Tibial nerve (tissue), 4 donors: ENCODE measurements at regions not wholly inside any gene's neighbourhood (a gene's known extent, or its start where the extent isn't known, plus 50 kb on each side); places are given as distances from the start of the nearest gene placed in this dataset.

Experiments used
- DNase-seq, 2 donors: peaks; one replicate each; pipeline ENCODE4 v3.0.0-alpha.2; 2019; ENCODE audit warnings: low spot score in 2 of 2
- H3K27ac ChIP-seq, 4 donors: fragments of 200-600 bp; sonication (generic) in 3 of 4; one replicate each; pipeline ENCODE4 v1.5.1; 2017 to 2019; ENCODE audit warnings: mild to moderate bottlenecking in 1 of 4
- H3K27me3 ChIP-seq, 2 donors: fragments of 200-600 bp; sonication (generic) in 1 of 2; one replicate each; pipeline versions ENCODE4 v1.5.1 to v1.6.0; 2017 to 2019
- H3K36me3 ChIP-seq, 3 donors: fragments of 200-600 bp; sonication (generic); one replicate each; pipeline ENCODE4 v1.5.1; 2018 to 2019
- H3K4me1 ChIP-seq, 4 donors: fragments of 200-600 bp; sonication (generic) in 3 of 4; one replicate each; pipeline ENCODE4 v1.5.1; 2017 to 2019
- H3K4me3 ChIP-seq, 4 donors: fragments of 200-600 bp; sonication (generic) in 3 of 4; one replicate each; pipeline ENCODE4 v1.5.1; 2017 to 2019; ENCODE audit warnings: mild to moderate bottlenecking in 1 of 4, moderate library complexity in 1 of 4
- H3K9me3 ChIP-seq, 4 donors: fragments of 200-600 bp; sonication (generic) in 3 of 4; one replicate each; pipeline ENCODE4 v1.5.1; 2017 to 2019
- EP300 ChIP-seq, 2 donors: sonication (generic); formaldehyde crosslinking; IDR thresholded peaks; one replicate each; pipeline ENCODE4 v1.6.1; 2017; ENCODE audit warnings: antibody characterized with exemption in 2 of 2, mild to moderate bottlenecking in 1 of 2
- POLR2A ChIP-seq, 2 donors: fragments of 450-650 bp; IDR thresholded peaks; one replicate each; pipeline ENCODE4 v1.6.1; 2017; ENCODE audit warnings: antibody characterized with exemption in 2 of 2, mild to moderate bottlenecking in 2 of 2, moderate library complexity in 2 of 2
- WGBS, 2 donors: methylation state at CpG; one replicate each; pipeline ENCODE4 v1.1.5; 2018; 5-methylcytosine and 5-hydroxymethylcytosine counted together
- TF ChIP-seq, protein P1 (sequence below), 5 experiments: fragments of 200-600 bp in 3 of 5; fragments of 450-650 bp in 2 of 5; sonication (generic) in 3 of 5; IDR thresholded peaks; one replicate each; pipeline ENCODE4 v1.5.1; 2016 to 2019; ENCODE audit warnings: antibody characterized with exemption in 5 of 5, mild to moderate bottlenecking in 3 of 5, moderate library complexity in 2 of 5

DNA sequence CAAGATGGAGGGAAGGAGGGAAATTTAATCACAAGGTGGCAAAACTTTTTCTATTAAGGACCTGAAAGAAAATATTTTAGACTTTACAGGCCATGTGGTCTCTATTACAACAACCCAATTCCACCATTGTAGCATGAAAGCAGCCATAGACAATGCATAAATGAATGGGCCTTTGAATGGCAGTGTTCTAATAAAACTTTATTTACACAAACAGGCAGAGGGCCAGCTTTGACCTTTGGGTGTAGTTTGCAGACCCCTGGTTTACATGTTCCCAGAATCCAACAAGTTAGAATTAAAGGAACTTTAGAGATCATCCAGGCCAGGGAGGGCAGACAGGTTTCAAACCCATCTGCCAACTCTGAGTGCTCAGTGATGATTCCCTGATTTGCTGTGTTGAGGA lies 95.2 kb downstream of the BANF2 start:
- Histone ChIP-seq H3K36me3 (no peaks in the 10 kb centered on the region), H3K27ac (peak overlapping the region in 2 of 4 donors; percentile 66 to 72), H3K9me3 (no peaks in the 10 kb centered on the region), H3K4me1 (peaks cover 0 to 24% (median 4%) of the 10 kb centered on the region in 4 donors), H3K4me3 (no peak overlapping the region), H3K27me3 (no peaks in the 10 kb centered on the region)
- DNase-seq, result no peak
- TF ChIP-seq EP300 (IDR thresholded peaks at IDR 0.05) (no peak), POLR2A (IDR thresholded peaks at IDR 0.05) (no peak)
- TF ChIP-seq, protein P1, sequence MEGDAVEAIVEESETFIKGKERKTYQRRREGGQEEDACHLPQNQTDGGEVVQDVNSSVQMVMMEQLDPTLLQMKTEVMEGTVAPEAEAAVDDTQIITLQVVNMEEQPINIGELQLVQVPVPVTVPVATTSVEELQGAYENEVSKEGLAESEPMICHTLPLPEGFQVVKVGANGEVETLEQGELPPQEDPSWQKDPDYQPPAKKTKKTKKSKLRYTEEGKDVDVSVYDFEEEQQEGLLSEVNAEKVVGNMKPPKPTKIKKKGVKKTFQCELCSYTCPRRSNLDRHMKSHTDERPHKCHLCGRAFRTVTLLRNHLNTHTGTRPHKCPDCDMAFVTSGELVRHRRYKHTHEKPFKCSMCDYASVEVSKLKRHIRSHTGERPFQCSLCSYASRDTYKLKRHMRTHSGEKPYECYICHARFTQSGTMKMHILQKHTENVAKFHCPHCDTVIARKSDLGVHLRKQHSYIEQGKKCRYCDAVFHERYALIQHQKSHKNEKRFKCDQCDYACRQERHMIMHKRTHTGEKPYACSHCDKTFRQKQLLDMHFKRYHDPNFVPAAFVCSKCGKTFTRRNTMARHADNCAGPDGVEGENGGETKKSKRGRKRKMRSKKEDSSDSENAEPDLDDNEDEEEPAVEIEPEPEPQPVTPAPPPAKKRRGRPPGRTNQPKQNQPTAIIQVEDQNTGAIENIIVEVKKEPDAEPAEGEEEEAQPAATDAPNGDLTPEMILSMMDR (IDR thresholded peaks at IDR 0.05), result no peak

DNA sequence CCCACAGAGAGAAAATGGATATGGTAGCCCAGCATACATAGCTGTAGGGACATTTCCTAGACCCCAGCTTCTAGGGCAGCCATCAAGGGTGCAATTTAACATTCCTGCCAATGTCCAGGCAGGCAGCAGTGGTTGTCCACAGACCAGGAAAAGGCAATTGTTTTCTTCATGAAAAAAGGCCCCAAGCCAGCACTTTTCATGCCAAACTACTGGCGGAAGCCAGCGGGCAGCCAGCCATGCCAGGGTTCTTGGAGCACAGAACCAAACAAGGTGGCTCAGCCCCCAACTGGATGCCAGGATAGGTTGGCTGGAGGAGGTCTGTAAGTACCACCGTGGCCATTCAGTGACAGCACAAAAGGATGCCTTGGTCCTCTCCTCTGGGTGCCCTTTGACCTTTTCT lies 94.6 kb downstream of the BANF2 start:
- TF ChIP-seq, protein P1 (IDR thresholded peaks at IDR 0.05), result no peak
- TF ChIP-seq EP300 (IDR thresholded peaks at IDR 0.05), result no peak
- no peak for TF ChIP-seq POLR2A (IDR thresholded peaks at IDR 0.05)
- Histone ChIP-seq H3K27ac (peak overlapping the region in 2 of 4 donors; percentile 14 to 66), H3K4me1 (peaks cover 0 to 24% (median 4%) of the 10 kb centered on the region in 4 donors), H3K4me3 (no peak overlapping the region), H3K36me3 (no peaks in the 10 kb centered on the region), H3K9me3 (no peaks in the 10 kb centered on the region), H3K27me3 (no peaks in the 10 kb centered on the region)
- DNase-seq, result no peak
- WGBS, 2 donors, result 53 to 62% methylated on average over 3 of the region's 3 CpGs

DNA sequence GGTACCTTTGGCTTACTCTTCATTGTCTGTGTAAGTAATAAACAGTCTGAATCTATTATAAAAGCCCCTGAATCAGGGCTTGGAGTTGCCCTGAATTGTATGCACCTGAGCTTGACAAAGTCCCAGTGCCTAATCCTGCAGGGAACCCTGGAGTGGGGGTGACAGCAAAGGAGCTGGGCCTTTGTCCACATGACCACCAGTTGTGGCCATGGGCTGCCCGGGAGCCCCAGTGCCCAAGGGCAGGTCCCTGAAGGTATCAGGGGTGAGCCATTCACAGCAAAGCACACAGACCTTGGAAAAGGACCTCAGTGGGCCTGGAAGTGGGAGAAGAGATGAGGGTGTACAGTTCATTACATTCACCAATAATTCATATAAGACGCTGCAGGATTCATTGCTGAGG lies 94.2 kb downstream of the BANF2 start:
- 85 to 96% methylated on average over 2 of the region's 2 CpGs for WGBS, 2 donors
- Histone ChIP-seq H3K4me1 (peaks cover 0 to 24% (median 4%) of the 10 kb centered on the region in 4 donors), H3K27ac (peak overlapping the region in 2 of 4 donors; percentile 14 to 66), H3K9me3 (no peaks in the 10 kb centered on the region), H3K4me3 (no peak overlapping the region), H3K36me3 (no peaks in the 10 kb centered on the region), H3K27me3 (no peaks in the 10 kb centered on the region)
- TF ChIP-seq EP300 (IDR thresholded peaks at IDR 0.05) (no peak), POLR2A (IDR thresholded peaks at IDR 0.05) (no peak)
- TF ChIP-seq, protein P1 (IDR thresholded peaks at IDR 0.05), result no peak
- DNase-seq, result no peak

DNA sequence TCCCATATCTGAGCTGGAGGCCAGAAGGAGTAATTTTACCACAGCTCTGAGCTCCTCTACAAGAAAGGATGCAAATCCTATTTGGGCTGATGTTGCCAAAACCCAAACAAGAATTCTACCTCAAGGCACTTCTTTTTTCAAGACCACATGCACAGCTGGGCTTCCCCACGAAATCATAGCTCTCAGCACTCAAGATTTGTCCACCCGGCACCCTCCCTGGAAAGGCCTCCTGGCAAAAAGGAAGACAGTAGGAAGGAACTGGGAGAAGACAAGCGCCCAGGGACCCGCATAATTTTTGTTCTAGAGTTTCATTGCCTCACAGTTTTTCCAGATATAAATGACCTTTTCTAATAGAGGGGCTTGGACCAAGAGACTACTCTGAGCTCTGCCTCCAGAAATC lies 90.5 kb downstream of the BANF2 start:
- 87 to 88% methylated on average over 4 of the region's 4 CpGs for WGBS, 2 donors
- no peak for DNase-seq
- H3K36me3 ChIP-seq, result no peaks in the 10 kb centered on the region
- no peaks in the 10 kb centered on the region for H3K9me3 ChIP-seq
- no peaks in the 10 kb centered on the region for H3K27me3 ChIP-seq
- no peak overlapping the region for H3K4me3 ChIP-seq
- H3K27ac ChIP-seq, result no peak overlapping the region
- TF ChIP-seq POLR2A (IDR thresholded peaks at IDR 0.05), result no peak
- no peak for TF ChIP-seq EP300 (IDR thresholded peaks at IDR 0.05)
- TF ChIP-seq, protein P1 (IDR thresholded peaks at IDR 0.05), result no peak
- H3K4me1 ChIP-seq, result peaks cover 0 to 18% (median 1%) of the 10 kb centered on the region in 4 donors

DNA sequence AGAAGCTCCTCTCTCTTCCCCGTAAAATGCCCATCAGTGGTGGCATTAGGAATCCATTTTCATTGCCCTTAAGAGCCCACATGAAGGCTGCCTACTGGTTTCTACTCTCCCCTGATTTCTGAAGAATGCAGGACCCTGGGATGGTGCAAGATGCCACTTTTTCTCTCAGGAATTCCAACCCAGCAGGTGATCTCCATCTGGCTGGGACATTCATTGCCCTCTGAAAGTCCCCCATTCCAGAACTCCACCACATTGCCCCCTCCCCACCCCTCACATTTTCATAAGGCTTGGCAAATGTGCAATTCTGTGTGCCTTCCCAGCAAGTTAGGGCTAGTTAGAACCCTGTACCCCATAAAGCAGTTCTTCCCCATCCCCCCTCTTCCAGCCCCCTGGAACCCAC lies 88.0 kb downstream of the BANF2 start:
- Histone ChIP-seq H3K36me3 (no peaks in the 10 kb centered on the region), H3K27ac (no peak overlapping the region), H3K4me1 (peaks cover 0 to 10% (median 0%) of the 10 kb centered on the region in 4 donors), H3K4me3 (no peak overlapping the region), H3K27me3 (no peaks in the 10 kb centered on the region), H3K9me3 (no peaks in the 10 kb centered on the region)
- no peak for DNase-seq
- 100% methylated on average over 1 of the region's 1 CpG for WGBS, 2 donors
- TF ChIP-seq, protein P1 (IDR thresholded peaks at IDR 0.05), result no peak
- no peak for TF ChIP-seq POLR2A (IDR thresholded peaks at IDR 0.05)
- no peak for TF ChIP-seq EP300 (IDR thresholded peaks at IDR 0.05)
